GM12892 (cell line): ENCODE measurements at regions not wholly inside any gene's neighbourhood (a gene's known extent, or its start where the extent isn't known, plus 50 kb on each side); places are given as distances from the start of the nearest gene placed in this dataset.

Source experiments
- POLR2AphosphoS5 ChIP-seq: IDR thresholded peaks from 2 replicates; pipeline ENCODE4 v1.6.1; 2011; ENCODE audit warnings: low read depth, low read length, control low read depth
- TAF1 ChIP-seq: IDR thresholded peaks from 2 replicates; pipeline ENCODE4 v1.6.1; 2011; ENCODE audit warnings: low read depth, mild to moderate bottlenecking, control low read depth, low read length, borderline replicate concordance

DNA sequence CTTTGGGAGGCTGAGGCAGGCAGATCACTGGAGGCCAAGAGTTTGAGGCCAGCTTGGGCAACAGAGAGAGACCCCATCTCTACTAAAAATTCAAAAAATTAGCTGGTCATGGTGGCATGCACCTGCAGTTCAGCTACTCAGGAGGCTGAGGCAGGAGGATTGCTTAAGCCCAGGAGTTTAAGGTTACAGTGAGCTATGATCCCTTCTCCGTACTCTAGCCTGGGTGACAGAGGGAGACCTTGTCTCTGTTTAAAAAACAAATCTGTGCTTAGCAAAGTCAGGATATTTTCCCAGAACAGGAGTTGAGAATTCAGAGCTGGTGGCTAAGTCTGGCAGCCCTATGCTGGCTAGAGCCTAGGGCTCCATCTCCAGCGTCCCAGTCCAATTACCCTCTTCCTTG, 142.9 kb upstream of the PZP start:
- no peak for TF ChIP-seq POLR2AphosphoS5
- no peak for TF ChIP-seq TAF1
